Natural killer cell (primary cell): ENCODE measurements at regions not wholly inside any gene's neighbourhood (a gene's known extent, or its start where the extent isn't known, plus 50 kb on each side); places are given as distances from the start of the nearest gene placed in this dataset.

Experiments used
- ATAC-seq, 3 donors: fragments of 150-1000 bp in 2 of 3; fragments of 200-7000 bp in 1 of 3; cut with Tn5 transposase; 1 replicate in 1 of 3; 2 replicates in 2 of 3; pipeline ENCODE4 v1.10.0; 2021; ENCODE audit warnings: mild to moderate bottlenecking in 2 of 3, moderate library complexity in 2 of 3
- DNase-seq, 2 donors: peaks; one replicate each; pipeline versions ENCODE4 v3.0.0 to v3.0.0-alpha.2; 2013 to 2021; ENCODE audit warnings: mixed read lengths in 1 of 2
- H3K27ac ChIP-seq: one replicate; pipeline ENCODE4 v1.5.1; 2013; ENCODE audit warnings: mild to moderate bottlenecking, low read length
- H3K27me3 ChIP-seq: one replicate; pipeline ENCODE4 v1.6.1; 2013; ENCODE audit warnings: low read length; ENCODE audit not compliant: control insufficient read depth, insufficient read depth
- H3K36me3 ChIP-seq: one replicate; pipeline ENCODE4 v1.6.1; 2013; ENCODE audit warnings: low read length; ENCODE audit not compliant: control insufficient read depth, insufficient read depth
- H3K4me1 ChIP-seq: one replicate; pipeline ENCODE4 v1.6.1; 2013; ENCODE audit warnings: low read length; ENCODE audit not compliant: control insufficient read depth, insufficient read depth
- H3K4me3 ChIP-seq: one replicate; pipeline ENCODE4 v1.5.1; 2013; ENCODE audit warnings: low read length
- H3K9me3 ChIP-seq: one replicate; pipeline ENCODE4 v1.6.1; 2013; ENCODE audit warnings: low read length; ENCODE audit not compliant: control insufficient read depth, insufficient read depth
- H3K27ac Mint-ChIP-seq, 2 donors: one replicate each; pipeline ENCODE4 v1.8.0; 2022; ENCODE audit warnings: mild to moderate bottlenecking in 2 of 2, mixed read lengths in 2 of 2, moderate library complexity in 1 of 2
- H3K27me3 Mint-ChIP-seq, 2 donors: one replicate each; pipeline ENCODE4 v1.8.0; 2022; ENCODE audit warnings: low read depth in 2 of 2, mixed read lengths in 2 of 2
- H3K36me3 Mint-ChIP-seq: one replicate; pipeline ENCODE4 v1.8.0; 2022; ENCODE audit warnings: mixed read lengths
- H3K4me1 Mint-ChIP-seq, 2 donors: one replicate each; pipeline ENCODE4 v1.8.0; 2022; ENCODE audit warnings: mixed read lengths in 2 of 2
- H3K4me3 Mint-ChIP-seq: one replicate; pipeline ENCODE4 v1.8.0; 2022; ENCODE audit warnings: mild to moderate bottlenecking, moderate library complexity, mixed read lengths
- H3K9me3 Mint-ChIP-seq, 2 donors: one replicate each; pipeline ENCODE4 v1.8.0; 2022; ENCODE audit warnings: mixed read lengths in 2 of 2
- CTCF ChIP-seq: fragments of 200-600 bp; IDR thresholded peaks from one replicate; pipeline ENCODE4 v1.8.0; 2022; ENCODE audit warnings: antibody characterized with exemption
- WGBS: methylation state at CpG from one replicate; pipeline ENCODE4 v1.1.7; 2013; ENCODE audit warnings: missing lambda C conversion rate; ENCODE audit not compliant: insufficient coverage; 5-methylcytosine and 5-hydroxymethylcytosine counted together
- intact Hi-C: fragments of 100-400 bp; cut with micrococcal nuclease; formaldehyde crosslinking; loops from one replicate; pipeline ENCODE4 v1.14.2; 2022

GRCh38 chr21:27814226-27814625 is 847.3 kb upstream of the ADAMTS5 start:
- peaks cover 0 to 4% of the 10 kb centered on the region in 2 donors for H3K9me3 Mint-ChIP-seq
- no peak overlapping the region for H3K4me3 Mint-ChIP-seq
- peaks cover 0 to 5% of the 10 kb centered on the region in 2 donors for H3K4me1 Mint-ChIP-seq
- Histone ChIP-seq H3K36me3 (no peaks in the 10 kb centered on the region), H3K4me1 (no peaks in the 10 kb centered on the region), H3K27ac (no peak overlapping the region), H3K9me3 (no peaks in the 10 kb centered on the region), H3K4me3 (no peak overlapping the region), H3K27me3 (no peaks in the 10 kb centered on the region)
- no peaks in the 10 kb centered on the region for H3K27me3 Mint-ChIP-seq
- TF ChIP-seq CTCF: no peak
- ATAC-seq (no peak), DNase-seq (no peak)
- no peaks in the 10 kb centered on the region for H3K36me3 Mint-ChIP-seq
- H3K27ac Mint-ChIP-seq: no peak overlapping the region
- WGBS: 86% methylated on average over 1 of the region's 1 CpG
- intact Hi-C loops: no loop called here

GRCh38 chr21:27813750-27814149 is 846.9 kb upstream of the ADAMTS5 start:
- TF ChIP-seq CTCF: no peak
- Mint-ChIP-seq H3K4me3 (no peak overlapping the region), H3K36me3 (no peaks in the 10 kb centered on the region), H3K4me1 (peaks cover 0 to 5% of the 10 kb centered on the region in 2 donors), H3K27ac (no peak overlapping the region), H3K27me3 (no peaks in the 10 kb centered on the region), H3K9me3 (peaks cover 0 to 4% of the 10 kb centered on the region in 2 donors)
- DNase-seq (no peak), ATAC-seq (no peak)
- H3K36me3 ChIP-seq: no peaks in the 10 kb centered on the region
- no peak overlapping the region for H3K27ac ChIP-seq
- no peak overlapping the region for H3K4me3 ChIP-seq
- WGBS: 86% methylated on average over 8 of the region's 8 CpGs
- H3K27me3 ChIP-seq: no peaks in the 10 kb centered on the region
- intact Hi-C loops: no loop called here
- H3K4me1 ChIP-seq: no peaks in the 10 kb centered on the region
- H3K9me3 ChIP-seq: no peaks in the 10 kb centered on the region

- no peaks in the 10 kb centered on the region for H3K27me3 ChIP-seq
- TF ChIP-seq CTCF: no peak
- no peaks in the 10 kb centered on the region for H3K27me3 Mint-ChIP-seq
- H3K9me3 ChIP-seq: no peaks in the 10 kb centered on the region
- peaks cover 0 to 4% of the 10 kb centered on the region in 2 donors for H3K9me3 Mint-ChIP-seq
- no peak overlapping the region for H3K27ac Mint-ChIP-seq
- DNase-seq (no peak), ATAC-seq (no peak)
- H3K4me3 ChIP-seq: no peak overlapping the region
- intact Hi-C loops: no loop called here
- WGBS: no CpG with 5 or more reads among the region's 1 CpG
- no peaks in the 10 kb centered on the region for H3K36me3 ChIP-seq
- H3K4me1 ChIP-seq: no peaks in the 10 kb centered on the region
- H3K4me3 Mint-ChIP-seq: no peak overlapping the region
- no peak overlapping the region for H3K27ac ChIP-seq
- no peaks in the 10 kb centered on the region for H3K36me3 Mint-ChIP-seq
- H3K4me1 Mint-ChIP-seq: peaks cover 0 to 5% of the 10 kb centered on the region in 2 donors
Observed at GRCh38 chr21:27813344-27813743, 846.5 kb upstream of the ADAMTS5 start.

- Histone ChIP-seq H3K4me1 (no peaks in the 10 kb centered on the region), H3K27me3 (no peaks in the 10 kb centered on the region), H3K36me3 (no peaks in the 10 kb centered on the region), H3K27ac (no peak overlapping the region), H3K9me3 (no peaks in the 10 kb centered on the region), H3K4me3 (no peak overlapping the region)
- H3K4me1 Mint-ChIP-seq: peaks cover 0 to 5% of the 10 kb centered on the region in 2 donors
- no peak overlapping the region for H3K4me3 Mint-ChIP-seq
- no peak overlapping the region for H3K27ac Mint-ChIP-seq
- intact Hi-C loops: no loop called here
- DNase-seq: no peak
- WGBS: 87% methylated on average over 2 of the region's 4 CpGs
- H3K27me3 Mint-ChIP-seq: no peaks in the 10 kb centered on the region
- H3K9me3 Mint-ChIP-seq: peaks cover 0 to 4% of the 10 kb centered on the region in 2 donors
- H3K36me3 Mint-ChIP-seq: no peaks in the 10 kb centered on the region
- TF ChIP-seq CTCF: no peak
- ATAC-seq: peak in 2 of 3 donors; percentile 33 to 49
Observed at GRCh38 chr21:27812279-27812678, 845.4 kb upstream of the ADAMTS5 start.
